Hematopoietic multipotent progenitor cell treated with erythropoietin and hydrocortisone succinate and interleukin-3 and kit ligand, for 6 days (in vitro differentiated cells): ENCODE measurements at regions not wholly inside any gene's neighbourhood (a gene's known extent, or its start where the extent isn't known, plus 50 kb on each side); places are given as distances from the start of the nearest gene placed in this dataset.

ENCODE experiments used
- DNase-seq: peaks from one replicate; pipeline ENCODE4 v3.0.0-alpha.2; 2015

DNA sequence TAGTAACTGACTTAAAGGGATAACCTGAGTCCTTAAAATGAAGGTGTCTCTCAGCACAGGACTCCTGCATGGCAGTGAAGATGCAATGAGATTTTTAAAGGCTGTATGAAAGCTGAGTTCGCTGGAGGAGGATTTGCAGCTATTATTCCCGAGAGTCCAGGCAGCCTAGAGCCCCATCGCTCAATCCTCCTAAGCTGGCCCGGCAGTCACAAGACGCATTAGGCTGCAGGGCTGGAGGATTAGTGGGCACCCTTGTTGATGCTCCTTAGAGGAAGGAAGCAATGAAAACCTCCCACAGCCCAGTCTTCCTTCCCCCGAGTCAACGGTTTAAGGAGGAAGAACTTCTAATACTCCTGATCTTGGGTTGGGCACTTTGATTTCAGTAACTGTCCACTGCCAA is 239.5 kb downstream of the EFNB2 start:
- no peak for DNase-seq

DNA sequence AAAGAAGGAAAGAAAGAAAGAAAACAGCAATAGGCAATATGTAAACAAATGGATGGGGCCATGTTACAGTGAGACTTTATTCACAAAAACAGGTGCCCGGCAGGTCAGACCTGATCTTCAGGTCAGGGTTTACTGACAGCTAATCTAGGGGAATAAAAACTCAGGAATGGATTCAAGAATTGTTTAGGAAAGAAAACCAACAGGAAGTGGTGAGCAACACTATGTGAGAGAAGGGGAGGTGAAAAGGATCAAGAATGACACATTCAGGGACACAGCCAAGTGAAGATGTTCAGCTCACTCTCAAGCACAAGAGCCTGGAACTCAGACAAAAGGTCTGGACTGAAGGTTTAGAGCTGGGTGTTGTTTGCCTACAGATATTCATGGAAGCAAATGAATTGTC is 244.5 kb downstream of the EFNB2 start:
- DNase-seq: no peak

DNA sequence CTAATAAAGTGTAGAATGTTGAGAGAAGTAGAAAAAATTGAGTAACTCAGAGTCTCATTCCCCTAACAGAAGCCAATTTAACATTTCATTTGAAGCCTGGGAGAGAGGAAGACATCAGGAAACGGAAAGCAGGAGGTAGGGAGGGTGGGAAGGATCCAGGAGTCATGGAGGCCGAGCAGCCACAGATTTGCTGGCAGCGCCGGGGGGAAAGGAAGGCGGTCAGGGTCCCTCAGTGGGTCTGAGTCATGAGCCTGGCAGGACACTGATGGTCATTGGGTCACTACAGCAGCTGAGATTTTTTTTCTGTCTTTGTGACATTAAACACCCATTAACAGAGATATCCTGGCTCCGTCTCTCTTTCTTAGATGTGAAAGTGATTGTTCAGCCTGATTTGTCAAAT is 248.1 kb downstream of the EFNB2 start:
- DNase-seq: no peak

DNA sequence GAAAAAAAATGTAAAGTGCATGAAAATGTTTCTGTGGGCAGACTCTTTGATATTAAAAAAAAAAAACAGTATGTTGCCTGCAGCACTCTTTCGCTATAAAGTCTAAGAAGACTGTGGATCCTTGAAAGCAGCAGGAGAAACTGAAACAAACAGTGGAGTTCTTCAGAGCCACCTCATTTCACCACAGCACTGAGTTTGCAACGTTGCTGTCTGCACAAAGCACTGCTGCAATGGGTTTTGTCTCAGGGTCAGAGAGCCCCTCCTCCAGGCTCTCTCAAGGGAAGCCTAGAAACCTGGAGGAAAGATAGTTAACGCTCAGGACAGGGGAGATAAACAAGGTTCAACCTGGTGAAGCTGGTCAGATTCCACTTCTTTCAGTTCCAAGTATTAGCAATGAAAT is 248.7 kb downstream of the EFNB2 start:
- DNase-seq: no peak

DNA sequence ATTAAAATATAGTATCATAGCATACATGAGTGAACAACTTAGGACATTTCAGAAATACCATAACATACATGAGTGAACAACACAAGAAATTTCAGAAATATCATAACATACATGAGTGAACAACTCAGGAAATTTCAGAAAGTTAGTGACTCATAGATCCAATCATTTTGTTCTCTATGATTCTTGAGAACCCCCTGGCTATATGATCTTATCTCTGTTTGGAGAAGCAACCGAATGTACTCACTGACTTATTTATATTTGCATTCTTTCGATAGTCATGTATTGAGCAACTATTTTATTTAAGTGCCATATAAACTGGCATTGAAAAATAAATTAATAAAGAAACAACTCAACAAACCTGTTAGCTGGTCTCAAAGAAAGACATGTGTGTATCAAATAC is 251.1 kb downstream of the EFNB2 start:
- no peak for DNase-seq

DNA sequence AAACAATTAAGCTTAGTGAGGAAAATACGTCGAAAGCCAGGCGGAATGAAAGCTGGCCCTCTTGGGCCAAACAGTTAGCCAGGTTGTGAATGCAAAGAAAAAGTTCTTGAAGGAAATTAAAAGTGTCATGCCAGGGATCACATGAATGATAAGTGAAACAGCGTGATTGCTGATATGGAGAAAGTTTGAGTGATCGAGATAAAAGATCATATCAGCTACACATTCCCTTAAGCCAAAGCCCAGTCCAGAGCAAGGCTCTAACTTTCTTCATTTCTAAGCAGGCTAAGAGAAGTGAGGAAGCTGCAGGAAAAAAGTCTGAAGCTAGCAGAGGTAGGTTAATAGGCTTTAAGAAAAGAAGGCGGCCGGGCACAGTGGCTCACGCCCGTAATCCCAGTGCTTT is 254.0 kb downstream of the EFNB2 start:
- no peak for DNase-seq

DNA sequence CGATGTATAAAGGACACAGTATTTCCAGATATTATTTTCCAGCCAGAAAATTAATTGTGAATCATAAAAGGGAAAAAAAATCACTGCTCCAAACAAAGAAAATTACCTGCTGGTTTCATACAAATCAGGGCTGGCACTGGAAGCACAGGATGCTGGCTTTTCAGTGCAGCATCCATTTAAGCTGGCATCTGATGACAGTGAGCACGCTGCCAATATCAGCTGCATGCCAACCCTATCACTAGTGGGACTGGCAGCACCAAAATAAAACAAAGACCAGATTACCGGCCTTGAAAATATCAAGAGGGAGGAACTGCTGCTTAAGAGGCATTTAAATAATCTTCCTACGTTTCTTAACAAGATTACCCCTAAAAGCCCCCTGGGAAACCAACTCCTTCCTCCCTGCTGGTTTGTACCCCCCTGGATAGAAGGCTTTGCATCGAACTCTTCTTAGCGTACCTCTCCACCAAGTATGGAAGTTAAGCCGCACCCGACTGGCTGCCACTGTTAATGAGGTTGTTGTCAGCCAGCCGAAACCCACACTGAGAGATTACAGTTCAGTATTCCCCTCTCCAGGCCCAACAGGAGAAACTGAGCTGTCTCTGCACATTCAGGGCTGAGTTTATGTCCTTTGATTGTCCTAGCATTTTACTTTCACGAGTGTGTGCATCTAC is 257.8 kb downstream of the EFNB2 start:
- no peak for DNase-seq

DNA sequence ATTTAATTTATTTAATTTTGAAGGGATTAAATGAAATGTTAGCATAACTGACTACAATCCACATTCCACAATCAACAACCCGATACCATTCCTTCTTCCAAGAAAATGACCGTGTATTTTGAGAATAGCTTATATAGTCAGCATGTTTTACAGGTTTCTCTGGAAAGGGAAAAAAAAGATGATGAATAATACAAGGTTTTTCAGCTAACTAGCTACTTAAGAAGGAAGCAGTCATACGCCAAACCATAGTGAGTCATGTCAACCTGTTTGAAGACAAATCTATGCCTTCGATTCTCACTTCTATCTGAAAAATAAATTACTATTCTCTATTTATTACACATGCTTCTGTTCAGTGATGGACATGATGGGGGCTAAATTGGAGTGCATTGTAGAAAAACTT is 258.6 kb downstream of the EFNB2 start:
- DNase-seq: no peak

DNA sequence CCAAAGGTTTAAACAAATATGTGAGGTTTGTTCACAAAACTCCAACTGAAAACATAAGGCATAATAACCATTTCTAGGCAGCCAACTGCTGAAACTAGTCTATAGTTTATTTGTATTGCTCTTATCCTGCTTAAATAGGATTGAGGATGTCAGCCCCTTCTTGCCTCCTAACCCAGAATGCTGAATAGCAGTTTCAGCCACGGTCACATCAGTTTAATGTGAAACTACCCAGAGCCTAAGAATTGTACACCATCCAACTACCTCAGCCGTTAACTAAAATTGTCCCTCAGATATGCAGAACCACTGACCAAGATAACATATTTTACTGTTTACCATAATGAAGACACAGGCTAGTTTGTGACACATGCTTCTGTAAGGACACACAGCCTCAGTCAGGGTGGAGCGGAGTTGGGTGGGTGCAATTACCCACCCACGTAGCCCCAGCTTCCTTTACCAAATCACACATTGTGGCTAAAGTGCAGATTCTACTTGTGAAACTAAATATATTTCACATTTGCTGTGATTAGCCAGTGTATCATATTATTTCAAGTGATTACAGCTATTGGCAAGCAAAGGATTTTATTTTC is 259.9 kb downstream of the EFNB2 start:
- DNase-seq: no peak

DNA sequence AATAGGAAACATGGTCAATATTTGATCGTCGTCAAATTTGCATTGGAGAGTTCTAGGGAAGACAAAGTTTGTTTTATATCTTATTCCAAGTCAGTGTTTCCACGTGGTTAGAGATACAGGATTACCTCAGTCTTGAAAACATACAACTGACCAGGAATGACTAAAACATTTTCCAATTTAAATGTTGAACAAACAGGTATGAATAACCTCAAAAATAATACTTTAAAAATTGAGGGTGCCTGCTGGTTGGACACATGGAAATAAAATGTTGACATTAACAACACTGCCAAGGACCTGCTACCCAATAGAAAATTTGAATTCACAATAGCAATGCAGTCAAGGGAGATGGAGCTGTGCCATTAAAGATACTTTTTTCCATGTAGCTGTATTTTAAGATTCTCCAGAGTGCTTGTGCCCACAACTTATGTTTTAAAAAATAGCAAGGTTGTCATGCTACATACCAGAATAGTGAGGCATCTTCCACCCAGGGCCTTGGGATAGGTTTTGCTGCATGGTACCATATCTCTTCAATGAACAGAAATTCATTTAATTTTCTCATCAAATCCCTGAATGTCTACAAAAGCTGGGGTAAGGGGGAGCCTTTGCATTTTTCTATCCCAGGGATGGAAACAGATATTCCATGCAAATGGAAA is 260.8 kb downstream of the EFNB2 start:
- DNase-seq: no peak

DNA sequence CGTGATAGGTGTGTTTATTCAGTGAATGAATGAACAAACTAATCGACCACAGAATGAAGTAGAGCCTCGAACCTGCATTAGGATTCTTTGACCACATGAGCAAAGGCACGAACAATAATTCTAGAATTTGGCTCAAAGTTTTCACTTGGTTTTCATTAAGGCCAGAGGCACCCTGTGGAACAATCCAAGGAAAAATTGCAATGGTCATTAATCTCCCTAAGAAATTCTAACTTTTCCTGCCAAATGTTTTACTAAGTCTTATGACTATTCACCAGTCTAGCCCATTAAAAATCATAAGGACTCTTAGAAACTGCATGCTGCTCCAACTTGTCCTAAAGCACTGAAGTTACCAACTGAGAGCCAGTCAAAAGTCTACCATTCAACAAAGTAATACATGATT is 271.7 kb downstream of the EFNB2 start:
- DNase-seq: no peak

DNA sequence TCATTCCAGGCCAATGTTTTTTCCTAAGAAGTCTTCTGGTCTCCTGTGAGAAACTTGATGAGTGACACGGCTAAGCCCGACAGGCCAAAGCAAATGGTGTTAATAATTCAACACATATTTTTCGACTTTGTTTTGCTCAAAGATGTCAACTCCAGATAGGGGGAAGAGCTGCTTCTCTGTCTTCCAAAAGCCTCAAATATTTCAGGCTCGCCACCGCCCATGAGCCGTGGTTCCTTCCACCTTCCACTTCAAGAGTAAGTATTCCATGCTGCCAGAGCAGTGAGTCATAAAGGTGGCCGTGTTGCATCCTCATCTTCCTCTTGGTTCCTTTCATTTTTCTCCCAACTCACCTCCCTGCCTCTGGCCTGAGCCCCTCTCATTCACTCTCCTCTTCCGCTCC is 272.6 kb downstream of the EFNB2 start:
- no peak for DNase-seq

DNA sequence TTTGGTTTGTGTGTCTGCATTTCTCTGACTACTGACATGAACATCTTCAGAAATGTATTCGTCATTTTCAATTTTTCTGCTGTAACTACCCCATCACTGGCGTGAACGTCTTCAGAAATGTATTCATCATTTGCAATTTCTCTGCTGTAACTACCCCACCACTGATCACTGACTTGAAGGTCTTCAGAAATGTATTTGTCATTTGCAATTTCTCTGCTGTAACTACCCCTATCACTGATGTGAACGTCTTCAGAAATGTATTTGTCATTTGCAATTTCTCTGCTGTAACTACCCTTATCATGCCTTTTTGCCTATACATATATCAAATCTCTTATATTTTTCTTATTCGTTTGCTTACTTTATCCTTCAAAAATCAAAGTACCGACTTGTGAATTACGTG is 274.0 kb downstream of the EFNB2 start:
- DNase-seq: no peak

DNA sequence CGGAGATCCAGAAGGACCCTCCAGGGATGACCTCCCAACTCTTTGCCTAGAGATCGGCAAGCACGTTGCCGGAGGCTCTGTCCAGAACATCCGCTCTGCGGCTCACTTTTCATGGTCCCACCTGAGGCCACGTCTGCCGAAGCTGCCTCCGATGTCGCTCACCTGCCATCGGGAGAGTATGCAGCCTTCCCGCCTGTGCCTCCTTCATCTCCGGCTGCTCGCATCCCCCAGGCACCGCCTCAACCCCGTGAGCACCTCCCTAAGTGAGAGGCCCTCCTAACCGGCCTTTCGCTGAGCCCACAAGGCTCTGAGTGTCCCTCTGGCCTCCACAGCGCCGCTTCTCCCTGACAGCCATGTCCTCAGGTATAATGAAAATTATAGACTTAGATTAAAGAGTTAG is 275.1 kb downstream of the EFNB2 start:
- DNase-seq: no peak

DNA sequence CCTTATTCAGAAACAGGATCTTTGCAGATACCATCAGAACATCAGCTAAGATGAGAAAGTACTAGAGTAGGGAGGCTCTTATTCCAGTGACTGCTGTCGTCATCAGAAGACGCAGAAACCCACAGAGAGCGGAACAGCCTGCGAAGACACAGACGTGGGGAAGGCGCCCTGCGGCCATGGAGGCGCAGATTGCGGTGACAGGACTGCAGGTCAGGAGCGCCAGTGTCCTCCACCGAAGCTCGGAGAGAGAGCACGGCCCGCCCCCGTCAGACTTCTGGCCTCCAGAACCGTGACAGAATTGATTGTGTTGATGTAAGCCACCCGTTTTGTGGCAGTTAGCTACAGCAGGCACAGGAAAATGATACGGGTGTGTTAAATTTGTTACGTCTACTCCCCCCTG is 275.5 kb downstream of the EFNB2 start:
- no peak for DNase-seq

DNA sequence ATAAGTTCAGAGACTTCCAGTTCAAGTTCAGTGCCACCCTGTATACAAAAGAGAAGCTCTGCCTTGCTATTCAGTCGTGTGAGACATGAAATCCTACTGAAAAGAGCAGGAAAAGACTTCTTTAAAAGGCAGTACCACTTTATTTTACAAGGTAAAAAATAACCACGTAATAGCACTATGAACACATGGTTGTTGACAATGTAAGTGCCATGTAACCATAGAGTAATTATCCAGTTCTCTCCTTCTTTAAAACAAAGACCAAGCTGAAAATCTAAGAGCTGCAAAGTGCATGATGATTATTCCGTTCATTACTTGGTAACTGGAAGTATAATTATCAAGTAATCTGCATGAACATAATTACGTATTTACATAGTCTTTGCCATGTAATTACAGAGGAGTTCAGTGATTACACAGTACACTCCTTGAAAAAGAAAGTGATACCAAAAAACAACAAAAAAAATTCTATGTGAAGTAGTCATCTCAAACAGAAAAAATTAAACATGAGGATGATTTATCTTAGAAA is 288.7 kb downstream of the EFNB2 start:
- DNase-seq: no peak

DNA sequence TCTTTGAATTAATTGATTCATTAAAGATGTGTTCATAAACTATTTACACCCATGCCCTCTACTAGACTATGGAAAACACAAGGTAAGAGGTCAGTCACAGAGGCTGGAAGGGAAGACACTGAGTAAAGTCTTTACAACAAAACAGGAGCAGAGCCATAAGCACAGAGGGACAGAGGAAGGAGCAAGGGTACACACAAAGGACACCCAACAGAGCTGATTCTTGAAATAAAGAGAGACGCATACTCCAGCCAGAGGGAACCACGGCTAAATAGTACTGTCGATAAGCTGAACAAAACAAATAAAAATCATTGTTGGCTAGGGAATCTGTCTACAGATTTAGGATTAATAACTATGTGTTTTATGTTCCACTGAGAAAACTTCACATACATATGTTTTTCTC is 289.2 kb downstream of the EFNB2 start:
- no peak for DNase-seq

DNA sequence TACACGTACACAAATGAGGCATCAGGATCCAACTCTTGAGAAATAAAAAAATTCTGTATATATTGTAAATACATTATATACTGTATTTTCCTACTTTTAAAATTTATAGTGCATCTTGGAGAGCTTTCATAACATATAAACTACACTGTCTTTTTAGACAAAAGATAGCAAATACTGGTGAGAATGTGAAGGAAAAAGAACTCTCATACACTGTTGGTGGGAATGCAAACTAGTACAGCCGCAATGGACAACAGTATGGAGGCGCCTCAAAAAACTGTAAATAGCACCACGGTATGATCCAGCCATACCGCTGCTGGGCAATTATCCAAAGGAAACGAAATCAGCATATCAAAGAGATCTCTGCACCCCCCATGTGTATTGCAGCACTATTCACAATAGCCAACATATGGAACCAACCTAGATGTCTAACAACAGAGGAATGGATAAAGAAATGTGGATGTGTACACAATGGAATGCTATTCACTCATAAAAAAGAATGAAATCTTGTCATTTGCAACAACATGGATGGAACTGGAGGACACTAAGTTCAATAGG is 292.4 kb downstream of the EFNB2 start:
- DNase-seq: no peak

DNA sequence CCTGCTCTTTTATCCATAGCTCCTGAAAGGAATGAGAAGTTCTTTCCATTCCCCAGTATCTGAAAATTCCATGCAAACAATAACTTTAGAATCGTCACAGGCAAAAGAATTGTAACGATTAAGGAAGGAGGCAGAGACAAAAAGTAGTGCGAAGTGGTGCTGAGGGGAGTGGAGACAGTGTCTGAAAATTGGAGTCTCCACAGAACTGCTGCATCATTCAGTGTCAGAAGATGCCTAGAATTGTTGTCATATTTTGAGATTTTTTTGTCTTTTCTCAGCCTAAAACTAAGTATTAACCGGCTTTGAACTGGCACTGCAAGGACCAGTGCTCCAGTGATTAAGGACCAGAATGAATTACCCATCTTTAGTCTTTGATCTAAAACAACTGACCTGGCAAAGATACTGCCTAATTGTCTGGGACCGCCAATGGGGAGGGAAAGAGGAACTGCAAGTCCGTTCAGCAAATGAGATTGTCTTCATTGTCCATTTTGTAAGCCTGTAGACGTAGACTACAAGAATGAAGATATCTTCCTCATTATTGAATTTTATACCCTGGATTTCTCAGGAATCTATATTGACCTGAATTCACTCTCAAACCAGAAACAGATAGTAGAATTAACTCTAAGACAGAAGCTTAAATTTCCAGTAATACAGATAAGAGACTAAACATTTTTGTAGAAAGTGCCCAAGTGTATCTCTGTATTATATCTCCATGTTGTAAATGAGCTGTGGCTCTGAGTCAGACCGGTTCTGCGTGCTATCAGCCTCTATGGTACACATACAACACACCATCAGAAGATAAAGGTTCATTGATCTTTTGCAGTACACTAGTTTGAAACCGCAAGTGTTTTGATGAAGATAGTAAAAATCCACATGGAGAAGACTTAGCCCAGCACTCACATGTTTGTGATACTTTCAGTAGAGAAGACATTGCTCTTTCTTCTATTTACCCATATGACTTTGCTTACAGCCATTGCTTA is 293.2 kb downstream of the EFNB2 start:
- DNase-seq: no peak

DNA sequence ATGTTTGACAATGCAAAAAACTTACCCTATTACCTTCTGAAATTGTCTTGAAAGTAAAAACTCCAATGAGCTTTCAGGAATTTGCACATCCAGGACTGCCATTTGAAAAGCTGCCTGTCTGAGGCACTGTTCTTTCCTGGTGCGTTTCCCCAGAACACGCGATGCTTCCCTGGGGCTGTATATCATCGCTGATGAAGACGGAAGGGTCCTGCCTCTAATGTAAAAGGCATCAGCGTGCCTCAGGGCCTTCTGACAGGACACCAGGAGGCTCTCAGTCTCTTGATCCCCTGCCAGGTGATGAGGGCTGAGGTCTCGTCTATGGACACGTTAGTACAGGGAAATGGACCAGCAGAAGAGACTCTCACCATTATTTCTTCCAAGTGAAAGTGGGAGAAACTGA is 296.8 kb downstream of the EFNB2 start:
- no peak for DNase-seq

DNA sequence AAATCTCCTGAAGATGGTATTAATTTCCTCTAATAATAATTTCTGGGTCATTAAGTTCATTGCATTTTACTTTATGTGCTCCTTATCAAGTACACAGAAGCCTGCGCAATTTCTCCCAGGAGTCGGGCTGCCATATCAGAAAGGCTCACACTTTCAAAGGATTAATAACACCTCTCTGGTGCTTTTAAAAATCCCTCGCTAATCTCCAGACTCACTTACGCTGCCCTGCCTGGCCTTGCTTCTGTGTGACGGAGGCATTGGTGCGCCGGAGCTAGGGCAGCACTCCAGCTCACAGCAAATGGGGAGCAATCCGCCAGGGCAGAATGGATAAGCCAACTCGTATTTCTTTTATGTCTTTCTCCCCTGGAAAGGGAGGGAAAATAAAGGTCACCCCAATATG is 300.8 kb downstream of the EFNB2 start:
- no peak for DNase-seq

DNA sequence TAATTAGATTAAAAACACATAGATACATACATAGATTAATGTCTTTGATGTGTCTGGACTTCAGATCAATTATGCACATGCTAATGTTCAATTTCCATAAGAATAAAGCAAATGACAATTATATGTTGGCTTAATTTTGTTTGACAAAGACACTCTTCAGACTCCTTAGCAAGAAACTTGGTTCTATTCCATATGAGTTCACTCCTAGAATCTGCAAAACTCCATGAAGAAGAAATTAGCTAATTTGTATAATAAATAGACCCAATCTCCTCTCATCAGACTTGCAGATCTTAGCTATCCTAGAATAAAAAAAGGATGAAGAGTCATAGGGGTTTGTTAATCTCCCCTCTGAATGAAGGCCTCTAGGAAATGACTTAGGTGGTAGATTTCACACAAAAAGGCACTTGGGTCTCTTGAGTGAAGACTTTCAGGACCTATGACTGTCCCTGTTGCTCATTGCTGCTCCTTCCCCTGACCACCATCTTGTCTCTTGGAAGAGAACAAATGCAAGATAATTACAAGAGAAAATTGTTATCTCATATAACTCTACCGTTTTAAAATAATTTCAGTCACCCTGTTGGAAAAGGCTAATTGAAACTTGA is 302.2 kb downstream of the EFNB2 start:
- DNase-seq: no peak

DNA sequence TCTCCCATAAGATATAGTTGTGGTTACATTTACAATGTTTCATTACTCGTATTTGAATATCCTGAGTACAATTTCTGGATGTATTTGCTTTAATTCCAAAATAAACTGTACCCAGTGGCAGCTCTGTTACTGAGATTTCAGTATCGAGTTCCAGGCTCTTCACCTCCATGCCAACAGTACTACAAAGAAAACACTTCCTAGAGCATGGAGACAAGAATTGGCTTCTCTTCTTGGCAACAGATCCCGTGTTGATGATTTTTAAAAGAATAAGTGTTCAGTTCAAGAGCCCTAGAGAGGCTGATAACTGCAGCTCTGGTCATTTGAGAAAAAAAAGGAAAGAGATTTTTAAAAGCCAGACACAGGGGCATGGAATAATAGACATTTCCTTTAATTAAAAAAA is 302.8 kb downstream of the EFNB2 start:
- DNase-seq: no peak
